GM10248 (cell line): ENCODE measurements at regions not wholly inside any gene's neighbourhood (a gene's known extent, or its start where the extent isn't known, plus 50 kb on each side); places are given as distances from the start of the nearest gene placed in this dataset.

Experiments used
- CTCF ChIA-PET: fragments of 300-600 bp; sonication (Branson Sonifier 250); formaldehyde crosslinking; extraction: SDS; loops from one replicate; lab custom pipeline; 2021; ENCODE audit warnings: antibody characterized with exemption; lab: Yijun Ruan, JAX
- POLR2A ChIA-PET: fragments of 350-650 bp; sonication (Branson Sonifier 250); formaldehyde crosslinking; extraction: SDS; loops from one replicate; lab custom pipeline; 2020; ENCODE audit warnings: antibody characterized with exemption; lab: Yijun Ruan, JAX
- DNase-seq: peaks from one replicate; pipeline ENCODE4 v3.0.0; 2012; ENCODE audit errors: extremely low spot score
- TF ChIP-seq, protein P1 (sequence below): IDR thresholded peaks from 2 replicates; pipeline ENCODE4 v1.5.1; 2012; ENCODE audit warnings: mild to moderate bottlenecking, low read depth; ENCODE audit errors: extremely low read depth, missing control alignments, control extremely low read depth

DNA sequence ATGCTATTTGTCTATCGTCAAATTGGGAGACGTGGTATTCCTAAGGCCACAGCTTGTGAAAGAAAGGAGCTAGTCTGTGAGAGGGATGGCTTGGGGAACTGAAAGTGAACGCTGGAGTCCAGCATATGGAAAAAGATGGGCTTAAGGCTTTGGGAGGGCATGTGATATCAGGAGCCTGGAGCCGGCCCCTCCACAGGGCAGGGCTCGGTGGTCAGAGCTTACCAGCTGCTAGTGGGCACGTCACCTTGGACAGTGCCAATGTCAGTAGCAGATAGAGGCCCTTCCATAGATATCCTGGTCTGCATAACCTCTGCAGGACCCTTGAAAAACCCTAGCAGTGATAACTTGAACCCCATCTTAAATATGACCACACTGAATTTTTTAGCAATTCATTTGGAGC lies 259.1 kb upstream of the RAB6C start:
- ChIA-PET POLR2A (no interaction called here), CTCF (no interaction called here)
- DNase-seq, result no peak
- TF ChIP-seq, protein P1, sequence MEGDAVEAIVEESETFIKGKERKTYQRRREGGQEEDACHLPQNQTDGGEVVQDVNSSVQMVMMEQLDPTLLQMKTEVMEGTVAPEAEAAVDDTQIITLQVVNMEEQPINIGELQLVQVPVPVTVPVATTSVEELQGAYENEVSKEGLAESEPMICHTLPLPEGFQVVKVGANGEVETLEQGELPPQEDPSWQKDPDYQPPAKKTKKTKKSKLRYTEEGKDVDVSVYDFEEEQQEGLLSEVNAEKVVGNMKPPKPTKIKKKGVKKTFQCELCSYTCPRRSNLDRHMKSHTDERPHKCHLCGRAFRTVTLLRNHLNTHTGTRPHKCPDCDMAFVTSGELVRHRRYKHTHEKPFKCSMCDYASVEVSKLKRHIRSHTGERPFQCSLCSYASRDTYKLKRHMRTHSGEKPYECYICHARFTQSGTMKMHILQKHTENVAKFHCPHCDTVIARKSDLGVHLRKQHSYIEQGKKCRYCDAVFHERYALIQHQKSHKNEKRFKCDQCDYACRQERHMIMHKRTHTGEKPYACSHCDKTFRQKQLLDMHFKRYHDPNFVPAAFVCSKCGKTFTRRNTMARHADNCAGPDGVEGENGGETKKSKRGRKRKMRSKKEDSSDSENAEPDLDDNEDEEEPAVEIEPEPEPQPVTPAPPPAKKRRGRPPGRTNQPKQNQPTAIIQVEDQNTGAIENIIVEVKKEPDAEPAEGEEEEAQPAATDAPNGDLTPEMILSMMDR, result no peak

DNA sequence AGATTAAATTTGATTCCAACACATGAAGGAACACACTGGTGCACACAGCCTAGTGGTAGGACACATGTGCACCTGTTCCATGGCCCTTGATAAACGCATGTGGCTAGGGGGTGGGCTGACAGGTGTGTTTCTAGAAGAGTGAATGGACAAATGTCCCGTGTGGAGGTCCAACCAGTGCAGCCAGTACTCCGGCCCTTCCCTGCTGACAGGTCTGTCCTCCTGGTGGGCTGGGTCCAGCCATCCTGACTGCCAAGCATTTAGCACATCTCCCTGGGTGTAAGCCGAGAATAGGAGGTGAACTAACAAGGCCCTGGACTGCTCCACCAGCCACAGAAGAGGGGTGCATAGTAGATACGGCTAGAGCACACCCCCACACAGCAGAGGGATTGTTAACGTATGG lies 258.7 kb upstream of the RAB6C start:
- POLR2A ChIA-PET, result no interaction called here

DNA sequence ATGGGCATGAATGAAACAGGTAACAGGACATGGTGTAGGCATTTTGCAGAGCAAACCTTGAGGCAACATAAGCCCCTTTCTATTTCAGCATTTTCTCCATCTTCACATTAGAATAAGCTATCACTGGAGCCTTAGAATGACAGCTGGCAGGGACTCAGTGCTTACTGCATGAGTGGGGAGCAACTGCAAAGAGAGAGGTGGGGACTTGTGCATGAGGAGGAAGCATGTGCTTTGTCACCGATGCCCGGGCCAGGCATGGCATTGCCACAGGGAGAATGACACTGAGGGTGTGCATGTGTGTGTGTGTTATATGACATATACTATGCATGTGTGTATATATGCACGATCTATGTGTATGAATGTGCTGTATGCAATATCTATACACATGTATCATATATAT lies 258.2 kb upstream of the RAB6C start:
- ChIA-PET POLR2A (no interaction called here), CTCF (interaction anchor here (1.6 kb wide), 1 partner anchor 9 kb away, joined by 4 read pairs; no protein-coding TSS in a partner anchor)
- TF ChIP-seq, protein P1, result no peak
- DNase-seq, result no peak

More for the DNA sequence above, 258.7 kb upstream of the RAB6C start:
- DNase-seq, result no peak
- CTCF ChIA-PET, result interaction anchor here (1.6 kb wide), 1 partner anchor 10 kb away, joined by 4 read pairs; no protein-coding TSS in a partner anchor
- TF ChIP-seq, protein P1, result no peak

DNA sequence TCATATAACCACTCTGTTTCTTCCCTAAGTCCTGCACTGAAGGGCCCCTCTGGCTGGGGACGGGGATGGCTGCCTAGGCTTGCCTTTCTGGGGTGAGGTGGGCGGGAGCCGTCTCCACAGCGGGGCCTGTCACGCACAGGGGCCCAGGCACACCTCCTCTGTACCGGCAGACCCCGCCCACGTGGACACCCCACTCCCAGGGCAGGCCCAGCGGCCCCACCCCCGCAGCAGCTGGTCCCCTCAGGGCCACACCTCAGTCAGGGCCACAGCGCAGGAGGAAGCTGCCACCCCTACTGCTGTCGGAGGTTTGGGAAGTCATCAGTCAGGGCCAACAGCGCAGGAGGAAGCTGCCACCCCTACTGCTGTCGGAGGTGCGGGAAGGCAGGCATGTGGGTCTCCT lies 257.6 kb upstream of the RAB6C start:
- TF ChIP-seq, protein P1, result no peak
- ChIA-PET POLR2A (no interaction called here), CTCF (interaction anchor here (1.6 kb wide), 1 partner anchor 9 kb away, joined by 4 read pairs; no protein-coding TSS in a partner anchor)
- no peak for DNase-seq

DNA sequence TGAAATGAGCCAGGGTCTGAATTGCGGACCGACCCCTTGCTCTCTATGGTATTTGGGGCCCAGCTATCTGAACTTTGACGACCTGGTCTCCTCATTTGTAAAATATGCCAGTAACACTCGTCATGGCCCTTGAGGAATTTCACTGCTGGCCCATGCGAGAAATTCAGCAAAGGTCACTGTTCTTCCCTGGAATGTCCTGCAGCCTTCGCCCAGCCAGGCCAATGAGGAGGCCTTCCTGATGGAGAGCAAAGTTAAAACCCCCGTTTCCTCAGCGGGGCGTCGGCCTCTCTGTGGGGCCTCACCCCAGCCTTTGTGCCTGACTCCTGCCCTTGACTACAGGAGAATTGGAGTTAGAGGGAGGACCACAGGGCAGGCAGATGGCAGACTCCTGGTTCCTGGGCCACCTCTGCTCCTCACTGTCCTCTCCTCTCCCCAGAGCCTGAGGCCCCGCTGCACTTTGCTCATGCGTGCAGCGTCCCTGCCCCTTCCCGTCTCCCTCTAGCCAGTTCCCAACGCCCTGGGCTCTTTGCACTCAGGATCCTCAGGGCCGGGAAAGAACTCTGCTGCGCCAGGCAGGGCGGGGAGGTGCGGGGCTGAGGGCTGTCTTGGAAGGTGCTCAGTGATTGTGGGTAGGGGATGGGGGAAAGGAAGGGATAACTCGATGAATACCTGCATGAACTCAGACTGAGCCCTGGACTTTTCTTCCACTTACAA lies 257.0 kb upstream of the RAB6C start:
- no peak for DNase-seq
- POLR2A ChIA-PET, result no interaction called here
- CTCF ChIA-PET, result interaction anchor here (1.6 kb wide), 1 partner anchor 8 kb away, joined by 4 read pairs; no protein-coding TSS in a partner anchor
- TF ChIP-seq, protein P1, result no peak

DNA sequence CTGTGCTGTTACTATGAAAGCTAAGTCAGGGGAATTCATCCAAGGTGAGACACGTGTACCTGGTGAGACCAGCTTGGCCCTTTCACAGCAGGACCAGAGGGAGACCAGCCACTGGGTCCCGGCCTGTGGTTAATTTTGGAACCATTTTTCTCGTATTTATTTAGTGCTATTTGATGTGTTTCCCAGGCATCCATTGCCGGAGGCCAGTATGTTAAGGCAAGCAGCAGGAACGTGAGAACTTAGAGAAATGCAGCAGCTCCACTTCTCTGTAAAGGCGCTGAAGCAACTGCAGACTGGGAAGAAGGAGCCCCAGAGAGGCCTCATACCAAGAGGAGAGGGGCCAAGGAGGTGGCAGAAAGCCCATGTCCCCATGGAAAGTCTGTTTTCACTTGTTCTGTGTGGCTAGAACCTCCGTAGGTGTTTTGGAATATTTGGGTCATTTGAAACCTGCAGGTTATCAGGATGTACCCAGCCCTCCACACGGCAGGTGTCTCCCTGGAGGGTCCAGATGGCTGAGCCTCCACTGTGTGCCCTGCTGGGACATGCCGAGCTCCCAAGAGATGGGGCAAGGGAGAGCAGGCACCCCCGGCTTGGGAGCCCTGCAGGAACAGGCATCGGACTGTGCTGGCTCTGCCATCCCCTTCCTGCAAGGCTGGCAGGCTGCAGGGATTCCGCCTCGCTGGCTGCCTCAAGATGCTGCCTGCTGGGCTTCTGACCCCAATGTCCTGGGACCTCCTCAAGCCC lies 256.0 kb upstream of the RAB6C start:
- DNase-seq, result no peak
- ChIA-PET POLR2A (no interaction called here), CTCF (no interaction called here)
- TF ChIP-seq, protein P1, result no peak
